Embryonic facial prominence (tissue), 1 donor: ENCODE measurements at regions not wholly inside any gene's neighbourhood (a gene's known extent, or its start where the extent isn't known, plus 50 kb on each side); places are given as distances from the start of the nearest gene placed in this dataset.

ENCODE experiments used
- DNase-seq: peaks from one replicate; pipeline ENCODE4 v3.0.0-alpha.2; 2016; ENCODE audit errors: extremely low spot score

DNA sequence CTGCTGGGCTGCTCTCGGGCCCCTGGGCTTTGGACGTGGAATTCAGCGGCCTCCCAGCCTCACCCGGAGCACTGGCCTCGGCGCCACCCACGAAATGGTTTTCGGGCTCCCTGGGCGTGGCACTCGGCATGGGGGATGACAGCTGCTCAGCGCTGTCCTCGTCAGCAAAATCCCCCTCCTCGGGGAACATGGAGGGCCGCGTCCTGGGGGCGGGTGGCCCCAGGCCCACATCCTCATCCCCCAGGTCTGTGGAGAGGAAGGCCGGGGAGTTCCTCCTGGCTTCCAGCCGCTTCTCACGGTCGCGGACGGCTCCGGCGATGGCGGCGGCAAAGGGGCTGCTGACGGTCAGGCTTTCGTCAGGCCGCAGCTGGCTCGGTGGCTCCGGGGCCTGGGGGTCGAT, 88.4 kb downstream of the CTTN start:
- DNase-seq, result no peak

DNA sequence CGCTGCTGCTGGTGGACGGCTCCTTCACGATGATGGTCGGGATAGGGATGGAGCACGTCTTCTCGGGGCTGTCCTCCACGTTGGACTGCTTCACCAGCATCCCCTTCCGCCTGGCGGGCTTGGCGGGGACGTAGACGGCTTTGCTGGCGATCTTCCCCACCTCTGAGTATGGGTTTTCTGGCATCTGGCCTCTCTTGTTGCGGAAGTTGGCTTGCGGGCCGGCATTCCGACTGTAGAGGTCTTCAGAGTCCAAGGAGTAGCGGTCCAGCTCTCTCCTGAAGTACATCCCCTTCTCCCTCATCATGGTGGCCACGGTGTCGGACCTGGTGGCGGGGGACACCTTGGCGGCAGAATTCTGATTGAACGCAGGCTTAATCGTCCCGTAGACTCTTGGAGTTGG, 88.8 kb downstream of the CTTN start:
- no peak for DNase-seq

- no peak for DNase-seq
Measured at GRCh38 chr11:70487756-70488155, 89.4 kb downstream of the CTTN start.

DNA sequence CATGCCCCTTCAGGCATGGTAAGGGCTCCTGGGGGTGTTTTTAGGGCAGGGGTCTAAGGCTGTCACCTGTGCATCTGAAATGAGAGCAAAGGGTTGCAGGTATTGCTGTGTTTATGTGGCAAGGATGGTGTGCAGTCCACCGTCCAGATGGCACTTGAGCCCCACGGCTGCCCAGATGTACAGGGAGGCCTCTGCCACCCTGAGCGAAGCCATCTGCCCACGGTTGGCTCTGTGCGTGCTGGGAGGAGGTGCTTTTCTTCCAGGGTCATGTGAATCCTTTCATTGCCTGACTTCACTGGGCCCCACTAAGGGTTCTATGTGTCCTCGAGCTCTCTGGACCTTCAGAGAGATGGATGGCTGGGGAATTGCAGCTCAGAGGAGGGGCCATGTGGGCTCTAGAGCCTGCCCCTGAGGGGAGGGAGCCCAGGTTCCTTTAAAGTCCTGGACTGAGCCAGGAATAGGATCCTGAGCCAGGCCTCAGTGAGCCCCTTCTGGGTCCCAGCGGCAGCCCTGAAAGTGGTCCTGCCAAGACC, 89.9 kb downstream of the CTTN start:
- DNase-seq, result no peak

GRCh38 chr11:70489276-70489675, 90.9 kb downstream of the CTTN start:
- no peak for DNase-seq

DNA sequence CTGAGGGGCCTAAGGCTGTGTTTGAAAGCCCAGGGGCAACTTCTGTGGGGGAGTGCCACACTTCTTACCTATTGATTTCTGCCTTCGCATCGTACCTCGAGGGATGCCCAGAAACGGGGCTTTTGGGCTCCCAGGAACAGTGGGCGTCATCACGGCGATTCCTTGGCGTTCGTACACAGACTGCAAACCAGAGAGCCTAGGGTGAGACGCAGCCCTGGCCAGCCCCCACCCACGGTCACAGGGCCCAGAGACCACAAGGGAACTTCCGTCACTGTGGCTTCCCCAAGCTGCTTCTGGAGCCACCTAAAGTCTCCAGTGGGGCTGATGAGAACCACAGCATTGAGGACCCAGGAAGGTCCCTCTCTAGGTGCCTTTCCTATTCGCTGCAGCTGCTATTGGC, 91.9 kb downstream of the CTTN start:
- DNase-seq, result no peak

DNA sequence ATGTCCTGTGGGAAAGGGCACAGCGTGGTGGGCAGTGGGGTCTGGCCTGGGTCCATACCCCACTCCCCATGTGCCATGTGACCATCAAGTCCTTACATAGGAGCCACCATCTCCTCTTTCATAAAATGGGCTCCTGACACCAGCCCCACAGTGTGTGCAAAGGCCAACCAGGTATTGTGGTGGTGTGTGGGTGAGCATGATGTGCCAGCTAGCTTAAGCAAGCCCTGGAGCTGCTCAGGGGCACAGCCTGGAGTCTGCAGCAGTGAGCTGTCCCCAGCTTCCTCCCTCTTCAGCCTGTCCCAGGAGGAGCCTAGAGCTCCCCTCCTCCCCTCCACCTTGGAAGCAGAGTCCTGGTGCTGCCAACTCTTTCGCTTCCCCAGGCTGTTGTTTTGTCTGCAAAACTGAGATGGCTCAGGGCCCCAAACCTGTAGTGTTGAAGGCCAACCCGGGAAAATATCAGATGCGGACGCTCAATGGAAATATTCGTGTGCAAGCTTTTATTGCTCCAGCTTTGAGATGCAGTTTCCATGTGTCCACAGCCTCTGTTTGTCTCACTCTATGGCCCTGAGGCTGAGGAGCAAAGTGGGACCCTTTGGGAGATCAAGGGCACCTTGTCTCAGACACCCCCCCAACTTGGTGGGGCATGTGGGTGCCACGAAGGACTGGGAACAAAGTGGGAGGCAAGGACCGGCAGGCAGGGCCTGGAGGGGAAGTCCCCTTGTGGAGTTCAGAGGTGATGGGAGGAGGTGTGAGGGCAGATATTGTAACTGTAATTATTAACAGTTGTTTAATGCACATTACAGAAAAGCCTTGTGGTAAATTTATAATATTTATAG, 92.6 kb downstream of the CTTN start:
- DNase-seq, result no peak

GRCh38 chr11:70491696-70492472, 93.6 kb downstream of the CTTN start:
- no peak for DNase-seq

- no peak for DNase-seq
Measured at GRCh38 chr11:70493089-70493474, 94.8 kb downstream of the CTTN start.

GRCh38 chr11:70493891-70494290, 95.6 kb downstream of the CTTN start:
- no peak for DNase-seq

DNA sequence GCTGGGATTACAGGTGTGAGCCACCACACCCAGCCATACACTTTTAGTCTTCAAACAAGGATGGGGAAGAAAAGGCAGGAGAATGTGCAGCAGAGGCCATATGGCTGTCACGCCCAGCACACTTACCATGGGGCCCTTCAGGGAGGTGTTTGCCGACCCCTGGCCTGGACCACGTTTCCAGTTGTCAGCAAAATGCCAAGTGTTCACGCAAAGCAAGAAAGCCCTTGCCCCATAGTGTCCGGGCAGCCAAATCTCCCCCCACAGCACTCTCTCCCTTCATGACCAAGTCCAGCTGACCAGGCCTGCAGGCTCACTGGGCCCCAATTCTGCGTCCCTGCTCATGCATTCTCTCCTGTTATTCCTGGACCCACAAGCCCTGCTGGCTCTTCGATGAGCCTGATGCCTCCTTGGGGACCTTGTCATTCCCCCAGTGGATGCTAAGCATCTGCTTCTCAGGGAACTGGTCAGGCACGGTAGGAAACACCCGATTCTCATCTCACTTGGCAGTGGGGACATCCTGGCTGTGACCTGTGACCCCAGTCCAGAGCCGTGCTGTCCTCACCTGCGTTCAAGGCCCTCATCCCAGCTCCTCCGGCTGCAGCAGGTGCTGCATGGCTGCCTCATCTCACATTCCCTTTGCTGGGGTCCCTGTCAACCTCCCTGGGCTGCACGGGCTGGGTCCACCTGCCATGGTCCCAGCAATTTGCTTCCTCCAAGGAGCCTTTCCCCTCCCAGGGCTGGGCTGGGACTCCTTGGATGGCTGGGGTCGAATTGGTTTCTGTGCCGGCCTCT, 96.4 kb downstream of the CTTN start:
- DNase-seq, result no peak

GRCh38 chr11:70495351-70496310, 97.3 kb downstream of the CTTN start:
- no peak for DNase-seq

- no peak for DNase-seq
Measured at GRCh38 chr11:70496591-70497535, 98.5 kb downstream of the CTTN start.

- no peak for DNase-seq
Measured at GRCh38 chr11:70497536-70498075, 99.3 kb downstream of the CTTN start.

DNA sequence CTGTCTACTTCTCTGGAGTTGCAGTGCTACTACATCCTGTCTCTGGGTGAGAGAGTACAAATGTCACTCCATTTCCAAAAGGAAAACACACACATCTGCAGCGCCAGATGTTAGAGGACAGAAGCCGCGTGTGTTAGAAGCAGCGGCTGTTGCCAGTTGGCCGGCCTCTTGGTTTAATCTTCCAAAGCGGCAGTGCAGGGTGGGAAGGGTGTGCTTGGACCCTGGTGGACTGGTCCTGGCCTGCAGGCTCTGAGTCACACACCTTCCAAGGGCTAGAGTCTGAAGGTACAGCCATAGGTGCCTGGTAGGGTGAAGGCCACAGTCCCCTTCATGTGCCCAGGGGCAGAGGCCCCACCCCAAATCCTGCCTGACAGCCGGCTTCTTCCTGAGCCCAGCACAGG, 99.8 kb downstream of the CTTN start:
- no peak for DNase-seq

DNA sequence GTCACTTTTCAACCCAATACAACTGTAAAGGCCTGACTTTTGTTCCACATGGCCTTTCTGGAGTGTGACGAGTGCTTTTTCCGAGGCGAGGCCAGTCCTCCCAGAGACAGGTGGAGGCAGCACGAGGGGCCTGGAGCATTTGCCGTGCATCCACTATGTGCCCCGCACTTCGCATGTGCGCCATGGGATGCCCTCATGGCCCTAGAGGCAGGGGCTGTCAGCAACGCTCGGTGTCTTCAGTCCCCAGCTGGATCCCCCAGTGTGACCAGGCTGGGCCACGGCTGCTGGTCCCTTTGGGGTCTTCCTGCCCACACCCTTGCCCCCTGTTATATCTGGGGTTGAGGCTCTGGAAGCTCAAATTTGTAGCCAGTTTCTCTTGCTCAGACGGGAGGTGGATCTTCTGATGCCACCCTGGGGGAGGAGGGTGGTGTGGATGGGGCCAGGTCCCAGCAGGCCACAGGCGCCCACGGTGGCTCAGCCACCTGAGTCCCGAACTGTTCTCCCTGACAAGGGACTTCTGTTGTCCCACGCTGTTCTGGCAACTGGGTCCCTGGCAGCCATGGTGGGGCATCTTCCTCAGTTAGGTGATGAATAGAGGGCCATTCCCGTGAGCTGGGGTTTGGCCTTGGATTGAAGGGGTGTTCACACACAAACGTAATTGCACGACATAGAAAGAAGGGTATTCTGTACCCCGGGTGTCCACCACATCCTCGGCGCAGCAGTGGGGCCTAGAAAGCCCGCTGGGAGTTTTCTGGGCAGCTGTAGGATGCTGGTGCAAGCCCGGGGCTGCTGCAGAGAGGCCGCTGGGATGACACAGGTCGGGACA, 100.9 kb downstream of the CTTN start:
- DNase-seq, result no peak

GRCh38 chr11:70500076-70500847, 101.9 kb downstream of the CTTN start:
- no peak for DNase-seq
